ENCODE measurements at regions not wholly inside any gene's neighbourhood (a gene's known extent, or its start where the extent isn't known, plus 50 kb on each side); places are given as distances from the start of the nearest gene placed in this dataset.

- DNase-seq = no peak
Measured at GRCh38 chr5:61837788-61838187, 468.2 kb upstream of the KIF2A start.

- no peak for DNase-seq
Measured at GRCh38 chr5:61840361-61840760, 465.6 kb upstream of the KIF2A start.

- no peak for DNase-seq
Measured at GRCh38 chr5:61842840-61843239, 463.2 kb upstream of the KIF2A start.

- DNase-seq = no peak
Measured at GRCh38 chr5:61850696-61851095, 455.3 kb upstream of the KIF2A start.

GRCh38 chr5:61854531-61854930, 451.5 kb upstream of the KIF2A start:
- DNase-seq = no peak

- no peak for DNase-seq
Measured at GRCh38 chr5:61860978-61861377, 445.0 kb upstream of the KIF2A start.

- no peak for DNase-seq
Measured at GRCh38 chr5:61866930-61867329, 439.1 kb upstream of the KIF2A start.

- no peak for DNase-seq
Measured at GRCh38 chr5:61869333-61869732, 436.7 kb upstream of the KIF2A start.

- DNase-seq = no peak
Measured at GRCh38 chr5:61878471-61878870, 427.5 kb upstream of the KIF2A start.

GRCh38 chr5:61881821-61882487, 424.1 kb upstream of the KIF2A start:
- DNase-seq = no peak

GRCh38 chr5:61882901-61883500, 423.0 kb upstream of the KIF2A start:
- DNase-seq = no peak

- DNase-seq = no peak
Measured at GRCh38 chr5:61884252-61884855, 421.7 kb upstream of the KIF2A start.

GRCh38 chr5:61886214-61886613, 419.8 kb upstream of the KIF2A start:
- no peak for DNase-seq

- DNase-seq = no peak
Measured at GRCh38 chr5:61887271-61887670, 418.7 kb upstream of the KIF2A start.

- no peak for DNase-seq
Measured at GRCh38 chr5:61894046-61894445, 412.0 kb upstream of the KIF2A start.

- no peak for DNase-seq
Measured at GRCh38 chr5:61896811-61897210, 409.2 kb upstream of the KIF2A start.

- no peak for DNase-seq
Measured at GRCh38 chr5:61897251-61897650, 408.8 kb upstream of the KIF2A start.

- DNase-seq = no peak
Measured at GRCh38 chr5:61901997-61902396, 404.0 kb upstream of the KIF2A start.

GRCh38 chr5:61904730-61905129, 401.3 kb upstream of the KIF2A start:
- no peak for DNase-seq

- no peak for DNase-seq
Measured at GRCh38 chr5:61905613-61906012, 400.4 kb upstream of the KIF2A start.

GRCh38 chr5:61906820-61907219, 399.2 kb upstream of the KIF2A start:
- DNase-seq = no peak

GRCh38 chr5:61907995-61908394, 398.0 kb upstream of the KIF2A start:
- DNase-seq = no peak

GRCh38 chr5:61910771-61911170, 395.2 kb upstream of the KIF2A start:
- no peak for DNase-seq

- DNase-seq = no peak
Measured at GRCh38 chr5:61912559-61912958, 393.4 kb upstream of the KIF2A start.

- no peak for DNase-seq
Measured at GRCh38 chr5:61915646-61916045, 390.4 kb upstream of the KIF2A start.
